OCI-LY3 (cell line): ENCODE measurements at regions not wholly inside any gene's neighbourhood (a gene's known extent, or its start where the extent isn't known, plus 50 kb on each side); places are given as distances from the start of the nearest gene placed in this dataset.

ENCODE experiments used
- H2AFZ ChIP-seq: fragments of 200-600, 300-600 bp; shearing (Covaris generic); 2 replicates; pipeline ENCODE4 v1.6.0; 2014; ENCODE audit warnings: antibody characterized with exemption, low read depth, low read length
- H3K27ac ChIP-seq: fragments of 200-600, 300-600 bp; sonication (generic); 2 replicates; pipeline ENCODE4 v1.5.1; 2014; ENCODE audit warnings: mild to moderate bottlenecking, low read length, moderate library complexity, mixed read lengths
- H3K27me3 ChIP-seq: fragments of 200-600, 300-600 bp; sonication (generic); 2 replicates; pipeline ENCODE4 v1.6.1; 2014; ENCODE audit warnings: low read depth, low read length, mixed read lengths
- H3K36me3 ChIP-seq: fragments of 200-600, 300-600 bp; sonication (generic); replicated peaks from 2 replicates; pipeline ENCODE3; 2014; ENCODE audit warnings: low read depth, low read length, mixed read lengths
- H3K4me1 ChIP-seq: fragments of 300-600, 200-600 bp; sonication (generic); 2 replicates; pipeline ENCODE4 v1.6.1; 2014; ENCODE audit warnings: low read length, mixed read lengths
- H3K4me2 ChIP-seq: fragments of 200-600, 300-600 bp; sonication (generic); 2 replicates; pipeline ENCODE4 v1.6.1; 2014; ENCODE audit warnings: low read length, mixed read lengths
- H3K4me3 ChIP-seq: fragments of 300-600, 200-600 bp; sonication (generic); 2 replicates; pipeline ENCODE4 v1.5.1; 2014; ENCODE audit warnings: antibody characterized with exemption, mild to moderate bottlenecking, low read length, moderate library complexity
- H3K79me2 ChIP-seq: fragments of 300-600, 200-600 bp; shearing (Covaris generic); 2 replicates; pipeline ENCODE4 v1.6.1; 2014; ENCODE audit warnings: mild to moderate bottlenecking, low read length, mixed read lengths
- H3K9ac ChIP-seq: fragments of 300-600, 200-600 bp; shearing (Covaris generic); 2 replicates; pipeline ENCODE4 v1.6.0; 2014; ENCODE audit warnings: mild to moderate bottlenecking, low read length, moderate library complexity
- H3K9me3 ChIP-seq: fragments of 200-600, 300-600 bp; shearing (Covaris generic); 2 replicates; pipeline ENCODE4 v1.6.1; 2014; ENCODE audit warnings: low read length, mixed read lengths; ENCODE audit not compliant: insufficient read depth
- H4K20me1 ChIP-seq: fragments of 200-600, 300-600 bp; sonication (generic); 2 replicates; pipeline ENCODE4 v1.6.1; 2016; ENCODE audit warnings: low read length, mixed read lengths; ENCODE audit not compliant: insufficient read depth
- EZH2phosphoT487 ChIP-seq: fragments of 200-600 bp; shearing (Covaris generic); IDR thresholded peaks from 2 replicates; pipeline ENCODE4 v1.6.1; 2018; ENCODE audit warnings: antibody characterized with exemption, mixed run types, low read depth
- TF ChIP-seq, protein P1 (sequence below): fragments of 200-600, 300-600 bp; sonication (generic); IDR thresholded peaks from 2 replicates; pipeline ENCODE4 v1.5.1; 2014; ENCODE audit warnings: antibody characterized with exemption, low read length, low read depth

DNA sequence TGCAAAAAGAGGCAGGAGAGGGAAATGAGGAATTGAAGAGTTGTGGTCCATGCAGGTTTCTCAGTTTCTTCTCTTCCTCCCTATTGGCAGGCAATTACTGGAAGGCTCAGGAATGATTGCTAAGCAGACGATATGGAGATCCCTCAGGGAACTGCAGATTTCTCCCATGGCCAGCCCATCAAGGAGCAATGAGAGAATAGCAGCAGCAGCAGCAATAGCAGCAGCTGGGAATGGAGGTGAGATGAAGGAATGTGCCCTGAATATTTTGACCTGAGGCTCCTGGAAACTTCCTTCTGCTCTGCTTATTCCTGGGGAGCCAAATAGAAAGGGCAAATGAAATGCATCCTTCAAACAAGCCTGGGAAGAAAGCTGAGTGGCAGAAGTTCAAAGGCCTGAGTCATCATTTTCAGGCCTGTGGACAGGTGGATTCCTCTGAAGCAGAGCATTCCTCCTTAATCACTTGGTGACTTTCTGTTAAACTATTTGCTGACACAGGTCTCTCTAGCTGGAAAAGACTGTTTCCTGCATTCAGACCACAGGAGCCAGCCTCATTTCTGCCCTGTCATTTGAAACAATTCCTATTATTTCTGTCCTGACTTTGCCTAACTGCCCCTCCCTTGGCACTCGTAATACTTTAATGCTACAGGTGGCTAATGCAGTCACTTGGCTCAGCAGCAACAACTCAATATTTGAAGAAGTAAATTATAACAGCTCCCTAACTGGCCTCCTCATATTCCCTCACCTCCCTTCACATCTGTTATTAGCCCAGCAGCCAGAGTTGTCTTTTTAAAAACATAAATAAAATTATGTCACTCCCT lies 146.9 kb upstream of the GADL1 start:
- Histone ChIP-seq H3K27ac (no peak overlapping the region), H3K79me2 (no peaks in the 10 kb centered on the region), H2AFZ (no peak overlapping the region), H3K4me2 (no peak overlapping the region), H3K27me3 (no peaks in the 10 kb centered on the region), H3K4me3 (no peak overlapping the region), H3K9me3 (no peaks in the 10 kb centered on the region), H3K4me1 (no peaks in the 10 kb centered on the region), H4K20me1 (no peaks in the 10 kb centered on the region), H3K9ac (no peak overlapping the region), H3K36me3 (no peaks in the 10 kb centered on the region)
- TF ChIP-seq, protein P1, sequence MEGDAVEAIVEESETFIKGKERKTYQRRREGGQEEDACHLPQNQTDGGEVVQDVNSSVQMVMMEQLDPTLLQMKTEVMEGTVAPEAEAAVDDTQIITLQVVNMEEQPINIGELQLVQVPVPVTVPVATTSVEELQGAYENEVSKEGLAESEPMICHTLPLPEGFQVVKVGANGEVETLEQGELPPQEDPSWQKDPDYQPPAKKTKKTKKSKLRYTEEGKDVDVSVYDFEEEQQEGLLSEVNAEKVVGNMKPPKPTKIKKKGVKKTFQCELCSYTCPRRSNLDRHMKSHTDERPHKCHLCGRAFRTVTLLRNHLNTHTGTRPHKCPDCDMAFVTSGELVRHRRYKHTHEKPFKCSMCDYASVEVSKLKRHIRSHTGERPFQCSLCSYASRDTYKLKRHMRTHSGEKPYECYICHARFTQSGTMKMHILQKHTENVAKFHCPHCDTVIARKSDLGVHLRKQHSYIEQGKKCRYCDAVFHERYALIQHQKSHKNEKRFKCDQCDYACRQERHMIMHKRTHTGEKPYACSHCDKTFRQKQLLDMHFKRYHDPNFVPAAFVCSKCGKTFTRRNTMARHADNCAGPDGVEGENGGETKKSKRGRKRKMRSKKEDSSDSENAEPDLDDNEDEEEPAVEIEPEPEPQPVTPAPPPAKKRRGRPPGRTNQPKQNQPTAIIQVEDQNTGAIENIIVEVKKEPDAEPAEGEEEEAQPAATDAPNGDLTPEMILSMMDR = no peak
- TF ChIP-seq EZH2phosphoT487 = no peak

DNA sequence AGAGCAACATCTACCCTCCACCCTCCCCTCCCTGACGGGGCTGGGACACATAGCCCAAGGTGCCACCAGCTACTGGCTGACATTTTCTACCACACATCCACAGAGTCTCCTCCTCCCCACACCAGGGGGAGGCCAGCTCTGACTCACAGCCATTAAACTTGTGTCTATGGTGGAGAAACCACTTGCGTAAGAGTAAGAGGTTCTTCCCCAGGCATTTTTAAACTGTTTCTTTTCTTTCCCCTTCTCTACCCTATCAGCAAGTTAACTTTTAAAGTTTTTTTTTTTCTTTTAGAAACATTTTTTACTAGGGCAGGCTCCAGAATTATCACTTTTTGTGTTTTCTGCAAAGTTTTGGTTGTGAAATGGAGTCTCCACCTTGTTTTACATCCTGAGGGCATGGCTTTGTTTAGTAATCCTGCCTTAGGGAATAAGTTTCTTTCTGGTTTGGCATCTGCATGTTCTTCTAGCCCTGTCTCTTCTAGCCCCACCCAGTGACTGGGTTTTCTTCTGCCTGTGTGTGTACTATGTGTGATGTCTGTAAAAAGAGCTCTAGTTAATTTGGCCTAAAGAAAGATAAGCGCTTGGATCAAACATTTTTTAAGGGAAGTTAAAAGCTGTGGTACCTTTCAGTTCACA lies 148.8 kb upstream of the GADL1 start:
- Histone ChIP-seq H2AFZ (no peak overlapping the region), H3K4me1 (no peaks in the 10 kb centered on the region), H3K9me3 (no peaks in the 10 kb centered on the region), H3K79me2 (no peaks in the 10 kb centered on the region), H3K4me3 (no peak overlapping the region), H3K9ac (no peak overlapping the region), H3K36me3 (no peaks in the 10 kb centered on the region), H3K27ac (no peak overlapping the region), H4K20me1 (no peaks in the 10 kb centered on the region), H3K27me3 (no peaks in the 10 kb centered on the region), H3K4me2 (no peak overlapping the region)
- TF ChIP-seq, protein P1 = no peak
- TF ChIP-seq EZH2phosphoT487 = no peak

DNA sequence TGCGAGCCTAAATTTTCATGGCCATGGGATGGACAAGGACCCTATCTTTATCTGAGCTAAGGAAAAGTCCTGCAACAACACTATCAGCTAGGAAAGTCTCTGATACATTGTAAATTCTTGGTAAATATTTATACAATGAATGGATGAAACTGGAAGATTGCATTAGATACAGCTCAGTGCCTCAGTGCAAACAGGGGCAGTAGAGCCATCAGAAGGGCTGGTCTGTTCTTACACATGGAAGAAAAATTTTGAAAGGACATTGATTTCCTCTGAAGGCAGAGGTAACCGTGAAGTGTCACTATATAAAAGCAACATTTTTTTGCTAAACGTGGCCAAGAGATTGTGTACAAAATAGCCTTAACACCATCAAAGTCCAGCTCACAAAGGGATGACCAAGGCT lies 153.2 kb upstream of the GADL1 start:
- Histone ChIP-seq H3K27me3 (no peaks in the 10 kb centered on the region), H3K27ac (no peak overlapping the region), H3K4me2 (no peak overlapping the region), H4K20me1 (no peaks in the 10 kb centered on the region), H3K79me2 (no peaks in the 10 kb centered on the region), H3K36me3 (no peaks in the 10 kb centered on the region), H3K9ac (no peak overlapping the region), H2AFZ (no peak overlapping the region), H3K4me3 (no peak overlapping the region), H3K9me3 (no peaks in the 10 kb centered on the region), H3K4me1 (peaks cover 8% of the 10 kb centered on the region)
- no peak for TF ChIP-seq EZH2phosphoT487
- TF ChIP-seq, protein P1 = no peak

DNA sequence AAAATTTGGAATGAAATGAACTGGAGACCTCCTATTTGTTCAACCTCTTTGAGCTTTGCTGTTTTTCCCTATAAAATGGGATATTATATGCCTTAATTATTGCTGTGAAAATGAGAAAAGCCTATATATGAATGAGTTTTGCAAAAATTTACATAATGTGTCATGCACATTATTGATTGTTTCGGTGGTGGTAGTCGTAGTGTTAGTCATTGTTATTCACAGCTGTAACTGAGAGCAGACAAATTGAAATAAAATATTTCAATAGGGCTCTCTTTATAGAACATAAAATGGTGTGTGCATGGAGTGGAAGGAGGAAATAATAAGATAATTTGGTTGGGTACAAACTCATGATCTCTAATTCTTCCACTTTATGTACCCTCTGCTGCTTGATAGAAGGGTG lies 153.7 kb upstream of the GADL1 start:
- no peaks in the 10 kb centered on the region for H3K27me3 ChIP-seq
- H3K4me1 ChIP-seq = peaks cover 8% of the 10 kb centered on the region
- no peak overlapping the region for H3K4me2 ChIP-seq
- H3K4me3 ChIP-seq = no peak overlapping the region
- TF ChIP-seq, protein P1 = no peak
- no peak for TF ChIP-seq EZH2phosphoT487
- no peak overlapping the region for H3K27ac ChIP-seq
- no peaks in the 10 kb centered on the region for H3K79me2 ChIP-seq
- H2AFZ ChIP-seq = no peak overlapping the region
- no peaks in the 10 kb centered on the region for H3K9me3 ChIP-seq
- H3K9ac ChIP-seq = no peak overlapping the region
- no peaks in the 10 kb centered on the region for H3K36me3 ChIP-seq
- H4K20me1 ChIP-seq = no peaks in the 10 kb centered on the region
